Smooth muscle cell (in vitro differentiated cells): ENCODE measurements at regions not wholly inside any gene's neighbourhood (a gene's known extent, or its start where the extent isn't known, plus 50 kb on each side); places are given as distances from the start of the nearest gene placed in this dataset.

ENCODE experiments used
- DNase-seq: peaks from one replicate; lab custom pipeline; 2025; ENCODE audit not compliant: unreplicated experiment; lab: John Stamatoyannopoulos, UW
- H2AFZ ChIP-seq: fragments of 200-600 bp; sonication (generic); 2 replicates; pipeline ENCODE4 v1.6.0; 2016; ENCODE audit warnings: antibody characterized with exemption, low read depth, mild to moderate bottlenecking
- H3F3A ChIP-seq: fragments of 200-600 bp; sonication (generic); 2 replicates; pipeline ENCODE4 v1.6.0; 2017; ENCODE audit warnings: antibody characterized with exemption, low read depth
- H3K27ac ChIP-seq: fragments of 200-600 bp; sonication (generic); 2 replicates; pipeline ENCODE4 v1.5.1; 2016; ENCODE audit warnings: low read depth, mild to moderate bottlenecking
- H3K27me3 ChIP-seq: fragments of 200-600 bp; sonication (generic); 2 replicates; pipeline ENCODE4 v1.6.1; 2016; ENCODE audit warnings: low read depth, mild to moderate bottlenecking
- H3K36me3 ChIP-seq: fragments of 200-600 bp; sonication (generic); 2 replicates; pipeline ENCODE4 v1.5.1; 2016; ENCODE audit warnings: low read depth
- H3K4me1 ChIP-seq: fragments of 200-600 bp; sonication (generic); 2 replicates; pipeline ENCODE4 v1.5.1; 2016; ENCODE audit warnings: low read depth
- H3K4me2 ChIP-seq: fragments of 200-600 bp; sonication (generic); 2 replicates; pipeline ENCODE4 v1.6.0; 2016; ENCODE audit warnings: mild to moderate bottlenecking
- H3K4me3 ChIP-seq: fragments of 200-600 bp; sonication (generic); 2 replicates; pipeline ENCODE4 v1.5.1; 2016; ENCODE audit warnings: mild to moderate bottlenecking
- H3K79me2 ChIP-seq: fragments of 200-600 bp; sonication (generic); 2 replicates; pipeline ENCODE4 v1.6.0; 2016; ENCODE audit warnings: low read depth, mild to moderate bottlenecking
- H3K9ac ChIP-seq: fragments of 200-600 bp; sonication (generic); 2 replicates; pipeline ENCODE4 v1.6.0; 2016; ENCODE audit warnings: low read depth
- H3K9me3 ChIP-seq: fragments of 200-600 bp; sonication (generic); replicated peaks from 2 replicates; pipeline ENCODE4 v1.5.1; 2016; ENCODE audit warnings: low read depth
- H4K20me1 ChIP-seq: fragments of 200-600 bp; sonication (generic); 2 replicates; pipeline ENCODE4 v1.6.0; 2016; ENCODE audit warnings: low read depth
- CTCF ChIP-seq: fragments of 200-600 bp; sonication (generic); IDR thresholded peaks from 2 replicates; pipeline ENCODE4 v1.5.1; 2017; ENCODE audit warnings: borderline replicate concordance, mild to moderate bottlenecking, antibody characterized with exemption; ENCODE audit not compliant: insufficient read depth, poor library complexity, severe bottlenecking
- WGBS: methylation state at CpG from one replicate; pipeline ENCODE4 v1.1.7; 2016; ENCODE audit warnings: low lambda C conversion rate; 5-methylcytosine and 5-hydroxymethylcytosine counted together

GRCh38 chr5:15234366-15234765 is 265.6 kb upstream of the FBXL7 start:
- TF ChIP-seq CTCF, result no peak
- DNase-seq, result no peak
- 35% methylated on average over 2 of the region's 2 CpGs for WGBS

DNA sequence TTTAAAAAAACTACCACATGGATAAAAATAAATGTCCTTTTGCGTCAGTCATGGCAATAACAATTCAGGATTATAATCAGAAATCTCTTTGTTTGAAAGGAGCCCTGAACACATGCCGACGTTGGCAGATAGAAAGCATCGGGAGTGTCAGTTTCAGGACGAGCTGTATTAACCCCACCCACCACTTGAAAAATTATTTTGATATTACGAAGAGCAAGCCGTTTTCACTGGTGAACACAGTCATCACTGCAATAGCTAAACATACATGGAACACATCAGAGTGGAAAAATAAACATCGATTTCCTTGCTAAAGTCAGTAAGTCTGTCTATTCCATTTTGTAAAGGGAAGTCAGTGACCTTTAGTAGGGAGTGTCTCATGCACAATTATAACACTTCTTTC is 266.4 kb upstream of the FBXL7 start:
- TF ChIP-seq CTCF, result no peak
- no peaks in the 10 kb centered on the region for H3K9me3 ChIP-seq
- no peak overlapping the region for H3K4me3 ChIP-seq
- no peaks in the 10 kb centered on the region for H3K36me3 ChIP-seq
- no peak overlapping the region for H3K4me2 ChIP-seq
- no peaks in the 10 kb centered on the region for H3K4me1 ChIP-seq
- no peak overlapping the region for H3K9ac ChIP-seq
- H3K27ac ChIP-seq, result no peak overlapping the region
- H3F3A ChIP-seq, result no peaks in the 10 kb centered on the region
- DNase-seq, result no peak
- H3K27me3 ChIP-seq, result no peaks in the 10 kb centered on the region
- 84% methylated on average over 8 of the region's 8 CpGs for WGBS
- H2AFZ ChIP-seq, result no peak overlapping the region
- H3K79me2 ChIP-seq, result no peaks in the 10 kb centered on the region
- no peaks in the 10 kb centered on the region for H4K20me1 ChIP-seq

More at GRCh38 chr5:15234366-15234765, 265.6 kb upstream of the FBXL7 start:
- H2AFZ ChIP-seq, result no peak overlapping the region
- no peak overlapping the region for H3K27ac ChIP-seq
- H3K79me2 ChIP-seq, result no peaks in the 10 kb centered on the region
- H3K4me3 ChIP-seq, result no peak overlapping the region
- H3K36me3 ChIP-seq, result no peaks in the 10 kb centered on the region
- H3K9ac ChIP-seq, result no peak overlapping the region
- H3F3A ChIP-seq, result no peaks in the 10 kb centered on the region
- H3K27me3 ChIP-seq, result no peaks in the 10 kb centered on the region
- no peak overlapping the region for H3K4me2 ChIP-seq
- H4K20me1 ChIP-seq, result no peaks in the 10 kb centered on the region
- H3K4me1 ChIP-seq, result no peaks in the 10 kb centered on the region
- H3K9me3 ChIP-seq, result no peaks in the 10 kb centered on the region

GRCh38 chr5:15222156-15222555 is 277.8 kb upstream of the FBXL7 start:
- Histone ChIP-seq H4K20me1 (no peaks in the 10 kb centered on the region), H2AFZ (no peak overlapping the region), H3K27ac (no peak overlapping the region), H3F3A (no peaks in the 10 kb centered on the region), H3K4me1 (no peaks in the 10 kb centered on the region), H3K79me2 (no peaks in the 10 kb centered on the region), H3K36me3 (no peaks in the 10 kb centered on the region), H3K4me3 (no peak overlapping the region), H3K9me3 (no peaks in the 10 kb centered on the region), H3K27me3 (no peaks in the 10 kb centered on the region), H3K9ac (no peak overlapping the region), H3K4me2 (no peak overlapping the region)
- TF ChIP-seq CTCF, result no peak
- 17% methylated on average over 2 of the region's 2 CpGs for whole genome bisulfite sequencing
- DNase-seq, result no peak

DNA sequence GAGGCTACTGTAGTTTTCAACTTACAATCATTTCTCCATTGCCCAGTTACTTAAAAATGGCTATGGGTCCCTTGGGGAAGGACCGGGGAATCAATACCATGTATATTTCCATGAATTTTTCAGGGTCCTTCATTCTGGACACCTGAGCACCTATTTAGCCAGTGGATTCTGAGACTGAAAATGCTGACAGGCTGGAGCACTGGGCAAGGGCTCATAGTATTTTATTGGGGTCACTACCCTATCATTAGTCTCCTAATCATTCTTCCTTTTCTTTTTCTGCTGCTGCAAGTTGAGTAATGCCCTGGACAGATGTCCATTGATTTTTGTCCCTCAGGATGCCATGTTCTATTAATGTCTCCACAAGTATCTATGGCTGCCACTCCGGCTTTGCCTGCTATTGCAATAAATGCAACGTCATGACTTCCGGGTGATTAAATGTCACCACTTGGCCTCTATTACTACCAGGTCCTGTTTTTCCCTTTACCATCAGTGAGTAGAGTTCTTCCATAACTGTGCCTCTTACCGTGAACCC is 279.3 kb upstream of the FBXL7 start:
- Histone ChIP-seq H3K36me3 (no peaks in the 10 kb centered on the region), H3K27me3 (no peaks in the 10 kb centered on the region), H3K9ac (no peak overlapping the region), H3K27ac (no peak overlapping the region), H3F3A (no peaks in the 10 kb centered on the region), H3K9me3 (no peaks in the 10 kb centered on the region), H3K4me3 (no peak overlapping the region), H3K79me2 (no peaks in the 10 kb centered on the region), H3K4me2 (no peak overlapping the region), H2AFZ (no peak overlapping the region), H3K4me1 (no peaks in the 10 kb centered on the region), H4K20me1 (no peaks in the 10 kb centered on the region)
- no peak for TF ChIP-seq CTCF
- no peak for DNase-seq
- WGBS, result 95% methylated on average over 5 of the region's 5 CpGs
